ENCODE measurements at regions not wholly inside any gene's neighbourhood (a gene's known extent, or its start where the extent isn't known, plus 50 kb on each side); places are given as distances from the start of the nearest gene placed in this dataset.

- Histone ChIP-seq H3K4me1 (ENCODE audit: insufficient read depth, low read length) (no peaks in the 10 kb centered on the region), H3K9ac (ENCODE audit: low read length) (no peak overlapping the region), H3K4me3 (ENCODE audit: low read depth in 1 of 2, low read length in 2 of 2) (no peak overlapping the region), H3K36me3 (ENCODE audit: insufficient read depth, low read length) (no peaks in the 10 kb centered on the region), H3K27me3 (ENCODE audit: control insufficient read depth in 1 of 2, insufficient read depth in 2 of 2, low read length in 2 of 2) (no peaks in the 10 kb centered on the region), H3K27ac (ENCODE audit: low read depth, low read length) (no peak overlapping the region), H3K9me3 (ENCODE audit: low read length) (no peaks in the 10 kb centered on the region)
Observed at GRCh38 chr12:42786400-42787148, 197.0 kb upstream of the PRICKLE1 start.

GRCh38 chr12:42785944-42786343 lies 196.4 kb upstream of the PRICKLE1 start:
- Histone ChIP-seq H3K27me3 (ENCODE audit: control insufficient read depth in 1 of 2, insufficient read depth in 2 of 2, low read length in 2 of 2) (no peaks in the 10 kb centered on the region), H3K9ac (ENCODE audit: low read length) (no peak overlapping the region), H3K9me3 (ENCODE audit: low read length) (no peaks in the 10 kb centered on the region), H3K36me3 (ENCODE audit: insufficient read depth, low read length) (no peaks in the 10 kb centered on the region), H3K27ac (ENCODE audit: low read depth, low read length) (no peak overlapping the region), H3K4me1 (ENCODE audit: insufficient read depth, low read length) (no peaks in the 10 kb centered on the region), H3K4me3 (ENCODE audit: low read depth in 1 of 2, low read length in 2 of 2) (no peak overlapping the region)

- no peaks in the 10 kb centered on the region for H3K9me3 ChIP-seq (ENCODE audit: low read length)
Observed at GRCh38 chr12:42780671-42781070, 191.1 kb upstream of the PRICKLE1 start.

GRCh38 chr12:42779186-42779859 lies 189.8 kb upstream of the PRICKLE1 start:
- Histone ChIP-seq H3K27me3 (ENCODE audit: control insufficient read depth in 1 of 2, insufficient read depth in 2 of 2, low read length in 2 of 2) (no peaks in the 10 kb centered on the region), H3K4me3 (ENCODE audit: low read depth in 1 of 2, low read length in 2 of 2) (no peak overlapping the region), H3K9me3 (ENCODE audit: low read length) (no peaks in the 10 kb centered on the region), H3K4me1 (ENCODE audit: insufficient read depth, low read length) (no peaks in the 10 kb centered on the region), H3K36me3 (ENCODE audit: insufficient read depth, low read length) (no peaks in the 10 kb centered on the region), H3K27ac (ENCODE audit: low read depth, low read length) (no peak overlapping the region), H3K9ac (ENCODE audit: low read length) (no peak overlapping the region)

More at GRCh38 chr12:42780671-42781070, 191.1 kb upstream of the PRICKLE1 start:
- no peak overlapping the region for H3K4me3 ChIP-seq (ENCODE audit: low read depth in 1 of 2, low read length in 2 of 2)
- no peaks in the 10 kb centered on the region for H3K27me3 ChIP-seq (ENCODE audit: control insufficient read depth in 1 of 2, insufficient read depth in 2 of 2, low read length in 2 of 2)
- no peaks in the 10 kb centered on the region for H3K36me3 ChIP-seq (ENCODE audit: insufficient read depth, low read length)
- H3K9ac ChIP-seq (ENCODE audit: low read length), result no peak overlapping the region
- H3K4me1 ChIP-seq (ENCODE audit: insufficient read depth, low read length), result no peaks in the 10 kb centered on the region
- no peak overlapping the region for H3K27ac ChIP-seq (ENCODE audit: low read depth, low read length)

- no peak overlapping the region for H3K9ac ChIP-seq (ENCODE audit: low read length)
- no peak overlapping the region for H3K4me3 ChIP-seq (ENCODE audit: low read depth in 1 of 2, low read length in 2 of 2)
- no peaks in the 10 kb centered on the region for H3K27me3 ChIP-seq (ENCODE audit: control insufficient read depth in 1 of 2, insufficient read depth in 2 of 2, low read length in 2 of 2)
- H3K4me1 ChIP-seq (ENCODE audit: insufficient read depth, low read length), result no peaks in the 10 kb centered on the region
- no peaks in the 10 kb centered on the region for H3K9me3 ChIP-seq (ENCODE audit: low read length)
- H3K27ac ChIP-seq (ENCODE audit: low read depth, low read length), result no peak overlapping the region
- H3K36me3 ChIP-seq (ENCODE audit: insufficient read depth, low read length), result no peaks in the 10 kb centered on the region
Observed at GRCh38 chr12:42776396-42776795, 186.8 kb upstream of the PRICKLE1 start.

GRCh38 chr12:42774238-42774637 lies 184.7 kb upstream of the PRICKLE1 start:
- Histone ChIP-seq H3K27ac (ENCODE audit: low read depth, low read length) (no peak overlapping the region), H3K4me3 (ENCODE audit: low read depth in 1 of 2, low read length in 2 of 2) (no peak overlapping the region)

GRCh38 chr12:42770261-42770660 lies 180.7 kb upstream of the PRICKLE1 start:
- Histone ChIP-seq H3K4me3 (ENCODE audit: low read depth in 1 of 2, low read length in 2 of 2) (no peak overlapping the region), H3K36me3 (ENCODE audit: insufficient read depth, low read length) (no peaks in the 10 kb centered on the region), H3K27ac (ENCODE audit: low read depth, low read length) (no peak overlapping the region), H3K4me1 (ENCODE audit: insufficient read depth, low read length) (no peaks in the 10 kb centered on the region), H3K9me3 (ENCODE audit: low read length) (no peaks in the 10 kb centered on the region), H3K9ac (ENCODE audit: low read length) (no peak overlapping the region), H3K27me3 (ENCODE audit: control insufficient read depth in 1 of 2, insufficient read depth in 2 of 2, low read length in 2 of 2) (no peaks in the 10 kb centered on the region)

More at GRCh38 chr12:42774238-42774637, 184.7 kb upstream of the PRICKLE1 start:
- H3K9me3 ChIP-seq (ENCODE audit: low read length), result no peaks in the 10 kb centered on the region
- H3K9ac ChIP-seq (ENCODE audit: low read length), result no peak overlapping the region
- H3K4me1 ChIP-seq (ENCODE audit: insufficient read depth, low read length), result no peaks in the 10 kb centered on the region
- no peaks in the 10 kb centered on the region for H3K36me3 ChIP-seq (ENCODE audit: insufficient read depth, low read length)
- H3K27me3 ChIP-seq (ENCODE audit: control insufficient read depth in 1 of 2, insufficient read depth in 2 of 2, low read length in 2 of 2), result no peaks in the 10 kb centered on the region

GRCh38 chr12:42769455-42769854 lies 179.9 kb upstream of the PRICKLE1 start:
- H3K4me1 ChIP-seq (ENCODE audit: insufficient read depth, low read length), result no peaks in the 10 kb centered on the region
- no peaks in the 10 kb centered on the region for H3K9me3 ChIP-seq (ENCODE audit: low read length)
- H3K27ac ChIP-seq (ENCODE audit: low read depth, low read length), result no peak overlapping the region
- no peaks in the 10 kb centered on the region for H3K27me3 ChIP-seq (ENCODE audit: control insufficient read depth in 1 of 2, insufficient read depth in 2 of 2, low read length in 2 of 2)
- no peak overlapping the region for H3K4me3 ChIP-seq (ENCODE audit: low read depth in 1 of 2, low read length in 2 of 2)
- no peak overlapping the region for H3K9ac ChIP-seq (ENCODE audit: low read length)
- no peaks in the 10 kb centered on the region for H3K36me3 ChIP-seq (ENCODE audit: insufficient read depth, low read length)

- H3K27ac ChIP-seq (ENCODE audit: low read depth, low read length), result no peak overlapping the region
- H3K4me3 ChIP-seq (ENCODE audit: low read depth in 1 of 2, low read length in 2 of 2), result no peak overlapping the region
- no peak overlapping the region for H3K9ac ChIP-seq (ENCODE audit: low read length)
- H3K9me3 ChIP-seq (ENCODE audit: low read length), result no peaks in the 10 kb centered on the region
- no peaks in the 10 kb centered on the region for H3K4me1 ChIP-seq (ENCODE audit: insufficient read depth, low read length)
- no peaks in the 10 kb centered on the region for H3K27me3 ChIP-seq (ENCODE audit: control insufficient read depth in 1 of 2, insufficient read depth in 2 of 2, low read length in 2 of 2)
- no peaks in the 10 kb centered on the region for H3K36me3 ChIP-seq (ENCODE audit: insufficient read depth, low read length)
Observed at GRCh38 chr12:42767998-42768397, 178.5 kb upstream of the PRICKLE1 start.

- Histone ChIP-seq H3K9ac (ENCODE audit: low read length) (no peak overlapping the region), H3K27me3 (ENCODE audit: control insufficient read depth in 1 of 2, insufficient read depth in 2 of 2, low read length in 2 of 2) (no peaks in the 10 kb centered on the region), H3K9me3 (ENCODE audit: low read length) (no peaks in the 10 kb centered on the region), H3K4me3 (ENCODE audit: low read depth in 1 of 2, low read length in 2 of 2) (no peak overlapping the region), H3K36me3 (ENCODE audit: insufficient read depth, low read length) (no peaks in the 10 kb centered on the region), H3K27ac (ENCODE audit: low read depth, low read length) (no peak overlapping the region), H3K4me1 (ENCODE audit: insufficient read depth, low read length) (no peaks in the 10 kb centered on the region)
Observed at GRCh38 chr12:42767326-42767954, 177.9 kb upstream of the PRICKLE1 start.

GRCh38 chr12:42766754-42767153 lies 177.2 kb upstream of the PRICKLE1 start:
- H3K9me3 ChIP-seq (ENCODE audit: low read length), result no peaks in the 10 kb centered on the region
- H3K4me3 ChIP-seq (ENCODE audit: low read depth in 1 of 2, low read length in 2 of 2), result no peak overlapping the region
- no peak overlapping the region for H3K9ac ChIP-seq (ENCODE audit: low read length)
- H3K27me3 ChIP-seq (ENCODE audit: control insufficient read depth in 1 of 2, insufficient read depth in 2 of 2, low read length in 2 of 2), result no peaks in the 10 kb centered on the region
- no peak overlapping the region for H3K27ac ChIP-seq (ENCODE audit: low read depth, low read length)
- H3K4me1 ChIP-seq (ENCODE audit: insufficient read depth, low read length), result no peaks in the 10 kb centered on the region
- H3K36me3 ChIP-seq (ENCODE audit: insufficient read depth, low read length), result no peaks in the 10 kb centered on the region
